ENCODE measurements at regions not wholly inside any gene's neighbourhood (a gene's known extent, or its start where the extent isn't known, plus 50 kb on each side); places are given as distances from the start of the nearest gene placed in this dataset.

DNA sequence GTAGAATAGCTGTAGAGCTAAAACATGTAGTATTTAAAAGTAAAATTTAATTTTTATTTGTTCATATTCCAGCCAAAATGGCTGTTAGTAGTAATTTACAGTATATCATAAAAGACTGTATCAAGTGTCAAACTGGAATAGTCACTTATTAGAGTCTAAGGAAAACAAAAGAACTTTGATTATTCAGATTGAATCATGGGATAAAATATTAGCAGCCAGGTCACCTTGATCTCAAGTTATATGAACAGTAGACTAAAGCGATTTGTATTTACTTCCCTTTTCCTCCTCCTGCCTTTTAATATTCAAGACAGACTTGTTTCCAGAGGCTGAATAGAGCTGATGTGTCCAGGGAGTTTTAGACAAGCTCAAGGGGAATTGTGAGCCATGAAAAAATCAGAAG lies 54.4 kb downstream of the PMAIP1 start:
- WGBS = 41% methylated on average over 1 of the region's 1 CpG
- Histone ChIP-seq H3K36me3 (no peaks in the 10 kb centered on the region), H3K9me3 (no peaks in the 10 kb centered on the region), H3K4me1 (replicated peaks) (no peaks in the 10 kb centered on the region), H3K27ac (no peak overlapping the region), H3K27me3 (replicated peaks; ENCODE audit: insufficient read depth) (no peaks in the 10 kb centered on the region), H3K4me3 (no peak overlapping the region)
- intact Hi-C loops (cut with DNase I) = no loop called here
- DNase-seq (ENCODE audit: low spot score) = no peak
- no peak for TF ChIP-seq POLR2AphosphoS5 (IDR thresholded peaks at IDR 0.05)
- TF ChIP-seq, protein P1, sequence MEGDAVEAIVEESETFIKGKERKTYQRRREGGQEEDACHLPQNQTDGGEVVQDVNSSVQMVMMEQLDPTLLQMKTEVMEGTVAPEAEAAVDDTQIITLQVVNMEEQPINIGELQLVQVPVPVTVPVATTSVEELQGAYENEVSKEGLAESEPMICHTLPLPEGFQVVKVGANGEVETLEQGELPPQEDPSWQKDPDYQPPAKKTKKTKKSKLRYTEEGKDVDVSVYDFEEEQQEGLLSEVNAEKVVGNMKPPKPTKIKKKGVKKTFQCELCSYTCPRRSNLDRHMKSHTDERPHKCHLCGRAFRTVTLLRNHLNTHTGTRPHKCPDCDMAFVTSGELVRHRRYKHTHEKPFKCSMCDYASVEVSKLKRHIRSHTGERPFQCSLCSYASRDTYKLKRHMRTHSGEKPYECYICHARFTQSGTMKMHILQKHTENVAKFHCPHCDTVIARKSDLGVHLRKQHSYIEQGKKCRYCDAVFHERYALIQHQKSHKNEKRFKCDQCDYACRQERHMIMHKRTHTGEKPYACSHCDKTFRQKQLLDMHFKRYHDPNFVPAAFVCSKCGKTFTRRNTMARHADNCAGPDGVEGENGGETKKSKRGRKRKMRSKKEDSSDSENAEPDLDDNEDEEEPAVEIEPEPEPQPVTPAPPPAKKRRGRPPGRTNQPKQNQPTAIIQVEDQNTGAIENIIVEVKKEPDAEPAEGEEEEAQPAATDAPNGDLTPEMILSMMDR (IDR thresholded peaks at IDR 0.05) = no peak
- no peak for TF ChIP-seq POLR2A (IDR thresholded peaks at IDR 0.05)

Small RNAs in the stretch of these regions (small RNA-seq; reads per million reads assigned to genes)
- gene RN7SL342P = 0 to 0.10 reads per million in 2 donors
- 0 reads per million in 2 donors for gene RNU4-17P
- 0 reads per million in 2 donors for gene RNU6-567P

Data from prostate gland (tissue), 2 donors.